ENCODE measurements at regions not wholly inside any gene's neighbourhood (a gene's known extent, or its start where the extent isn't known, plus 50 kb on each side); places are given as distances from the start of the nearest gene placed in this dataset.

GRCh38 chr16:85461022-85461813 is 151.9 kb upstream of the GSE1 start:
- no peaks in the 10 kb centered on the region for H3K9me3 ChIP-seq (ENCODE audit: low read depth)
- WGBS, 2 experiments (ENCODE audit: low coverage in 1 of 2, low lambda C conversion rate in 2 of 2, missing lambda C conversion rate in 2 of 2): 54 to 57% methylated on average over 8 to 14 of the region's 14 CpGs
- peak overlapping the region; percentile 84 for H3K4me2 ChIP-seq (ENCODE audit: unreplicated experiment)
- no peaks in the 10 kb centered on the region for H3K27me3 ChIP-seq (replicated peaks; ENCODE audit: insufficient read depth)
- peaks cover 7% of the 10 kb centered on the region; the same call in 1 of the 2 replicates for H3K79me2 ChIP-seq (ENCODE audit: insufficient read depth)
- peaks cover 31% of the 10 kb centered on the region for H3K4me1 ChIP-seq (ENCODE audit: insufficient read depth)
- no peaks in the 10 kb centered on the region for H3K9me2 ChIP-seq (ENCODE audit: insufficient read depth)
- H4K20me1 ChIP-seq (ENCODE audit: insufficient read depth): no peaks in the 10 kb centered on the region
- DNase-seq: peak; percentile 82
- H3K9ac ChIP-seq: peak overlapping the region; percentile 15; the same call in 1 of the 2 replicates
- in situ Hi-C loops (cut with MboI): no loop called here
- H3K36me3 ChIP-seq (ENCODE audit: low read depth): no peaks in the 10 kb centered on the region
- H2AFZ ChIP-seq: no peak overlapping the region
- peak overlapping the region; percentile 53; the same call in 1 of the 2 replicates for H3K4me3 ChIP-seq
- H3K27ac ChIP-seq: 0 out of 2 replicates have a peak overlapping the region, but pooled peaks have one; percentile 3
- H3F3A ChIP-seq (ENCODE audit: insufficient read depth): peaks cover 19% of the 10 kb centered on the region
- TF ChIP-seq EZH2phosphoT487 (IDR thresholded peaks at IDR 0.05; ENCODE audit: insufficient read depth, low read depth): no peak
- no peak for TF ChIP-seq EZH2 (IDR thresholded peaks at IDR 0.05; ENCODE audit: insufficient read depth, poor library complexity, severe bottlenecking)

DNA sequence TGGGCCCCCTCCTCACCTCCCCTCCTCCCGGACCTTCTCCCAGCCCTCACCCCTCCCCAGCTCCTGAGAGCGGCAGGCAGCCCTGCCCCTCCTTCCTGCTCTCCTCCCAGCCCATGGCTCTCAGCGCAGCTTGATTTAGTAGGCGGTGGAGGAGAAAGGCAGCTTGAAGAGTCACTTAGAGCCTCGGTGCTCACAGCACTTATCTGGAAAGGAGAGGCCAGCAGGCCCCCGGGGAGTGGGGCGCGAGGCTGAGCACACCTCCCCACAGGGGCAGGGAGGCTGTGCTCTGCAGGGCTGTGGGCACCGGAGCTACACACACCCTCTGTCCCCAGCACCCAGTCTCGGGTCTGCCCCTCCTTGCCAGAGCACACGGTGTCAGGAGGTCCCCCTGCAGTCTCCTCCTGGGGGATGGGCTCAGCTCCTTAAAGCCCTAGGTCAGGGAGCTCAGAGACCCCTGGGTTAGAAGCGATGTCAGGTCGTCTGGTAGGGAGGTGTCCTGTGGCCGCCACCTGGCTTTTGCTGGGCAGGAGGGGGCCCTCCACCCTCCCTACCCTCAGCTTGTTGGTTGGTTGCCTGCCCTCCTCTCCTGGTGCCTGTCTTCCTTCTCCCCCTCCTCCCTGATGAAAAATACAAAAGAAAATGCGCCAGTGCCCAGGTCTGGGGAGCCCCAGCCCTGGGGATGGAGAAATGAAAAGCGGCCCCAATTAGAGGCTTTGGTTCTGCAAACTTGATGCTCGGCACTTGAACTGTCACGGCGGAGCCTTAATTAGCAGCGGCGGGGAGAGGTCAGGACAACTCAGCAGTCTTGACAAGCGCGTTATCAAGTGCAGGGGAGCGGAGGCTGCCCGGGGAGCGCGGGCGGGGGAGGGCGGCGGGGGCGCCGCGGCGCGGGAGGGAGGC is 151.1 kb upstream of the GSE1 start:
- Histone ChIP-seq H3K9me3 (ENCODE audit: low read depth) (no peaks in the 10 kb centered on the region), H3K27me3 (replicated peaks; ENCODE audit: insufficient read depth) (no peaks in the 10 kb centered on the region), H3K79me2 (ENCODE audit: insufficient read depth) (peaks cover 10% of the 10 kb centered on the region; the same call in 1 of the 2 replicates), H3K9me2 (ENCODE audit: insufficient read depth) (no peaks in the 10 kb centered on the region), H3K4me3 (peak overlapping the region; percentile 53), H3K4me2 (ENCODE audit: unreplicated experiment) (peak overlapping the region; percentile 84), H2AFZ (no peak overlapping the region), H3K27ac (0 out of 2 replicates have a peak overlapping the region, but pooled peaks have one; percentile 3), H3F3A (ENCODE audit: insufficient read depth) (peaks cover 19% of the 10 kb centered on the region), H3K36me3 (ENCODE audit: low read depth) (no peaks in the 10 kb centered on the region), H3K9ac (peak overlapping the region; percentile 15; the same call in 1 of the 2 replicates), H4K20me1 (ENCODE audit: insufficient read depth) (no peaks in the 10 kb centered on the region), H3K4me1 (ENCODE audit: insufficient read depth) (peaks cover 33% of the 10 kb centered on the region)
- in situ Hi-C loops (cut with MboI): no loop called here
- peak; percentile 76 for DNase-seq
- 4 to 7% methylated on average over 28 to 29 of the region's 35 CpGs for WGBS, 2 experiments (ENCODE audit: low coverage in 1 of 2, low lambda C conversion rate in 2 of 2, missing lambda C conversion rate in 2 of 2)
- TF ChIP-seq EZH2phosphoT487 (IDR thresholded peaks at IDR 0.05; ENCODE audit: insufficient read depth, low read depth) (no peak), EZH2 (IDR thresholded peaks at IDR 0.05; ENCODE audit: insufficient read depth, poor library complexity, severe bottlenecking) (no peak)

DNA sequence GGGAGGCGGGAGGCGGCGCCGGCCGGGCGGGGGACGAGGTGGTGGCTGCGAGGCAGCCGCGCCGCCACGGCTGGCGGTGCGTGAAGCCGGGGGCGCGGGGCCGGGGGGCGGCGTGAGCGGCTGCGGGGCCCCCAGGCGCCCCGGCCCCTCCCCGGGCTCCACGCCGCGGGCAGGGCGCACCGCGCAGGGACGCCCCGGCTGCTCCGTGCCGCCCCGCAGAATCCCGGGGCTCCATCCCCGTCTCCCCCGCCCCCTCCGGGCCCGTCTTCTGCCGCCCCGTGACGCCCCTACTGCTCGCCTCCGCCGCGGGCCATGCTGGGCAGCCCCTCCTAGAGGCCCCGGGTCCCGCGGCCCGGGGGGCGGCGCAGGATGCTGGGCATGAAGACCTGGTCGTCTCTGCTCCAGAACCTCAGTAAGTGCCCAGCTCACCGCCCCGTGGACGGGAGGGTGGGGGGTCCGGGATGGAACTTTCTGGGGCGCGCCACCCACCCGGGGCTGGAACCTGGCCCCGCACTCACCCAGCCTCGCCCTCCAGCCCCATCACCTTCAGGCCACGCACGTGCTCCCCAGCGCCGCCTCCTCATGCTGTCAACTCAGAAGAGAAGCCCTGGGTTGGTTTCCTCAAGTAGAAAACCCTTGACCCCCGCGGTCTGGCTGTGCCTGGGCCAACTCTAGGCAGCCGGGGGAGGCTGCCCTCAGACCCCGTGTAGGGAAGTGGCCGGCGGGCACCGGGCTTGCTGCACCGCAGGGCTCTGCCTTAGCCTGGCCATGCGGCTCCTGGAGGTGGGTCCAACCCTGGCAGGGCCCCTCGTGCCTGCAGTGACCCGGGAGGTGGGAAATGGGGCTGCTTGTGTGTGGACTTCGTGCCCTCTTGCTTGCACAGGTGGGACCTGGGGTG is 150.2 kb upstream of the GSE1 start:
- in situ Hi-C loops (cut with MboI): no loop called here
- H3K79me2 ChIP-seq (ENCODE audit: insufficient read depth): peaks cover 12% of the 10 kb centered on the region; the same call in 1 of the 2 replicates
- no peak overlapping the region for H3K27ac ChIP-seq
- WGBS, 2 experiments (ENCODE audit: low coverage in 1 of 2, low lambda C conversion rate in 2 of 2, missing lambda C conversion rate in 2 of 2): 38 to 43% methylated on average over 28 to 46 of the region's 80 CpGs
- no peak overlapping the region for H3K4me2 ChIP-seq (ENCODE audit: unreplicated experiment)
- no peaks in the 10 kb centered on the region for H3K36me3 ChIP-seq (ENCODE audit: low read depth)
- no peak overlapping the region for H3K9ac ChIP-seq
- no peak overlapping the region for H2AFZ ChIP-seq
- no peaks in the 10 kb centered on the region for H3K9me2 ChIP-seq (ENCODE audit: insufficient read depth)
- no peaks in the 10 kb centered on the region for H4K20me1 ChIP-seq (ENCODE audit: insufficient read depth)
- peaks cover 33% of the 10 kb centered on the region for H3K4me1 ChIP-seq (ENCODE audit: insufficient read depth)
- H3K27me3 ChIP-seq (replicated peaks; ENCODE audit: insufficient read depth): no peaks in the 10 kb centered on the region
- no peaks in the 10 kb centered on the region for H3K9me3 ChIP-seq (ENCODE audit: low read depth)
- peaks cover 19% of the 10 kb centered on the region for H3F3A ChIP-seq (ENCODE audit: insufficient read depth)
- DNase-seq: no peak
- TF ChIP-seq EZH2phosphoT487 (IDR thresholded peaks at IDR 0.05; ENCODE audit: insufficient read depth, low read depth): no peak
- no peak for TF ChIP-seq EZH2 (IDR thresholded peaks at IDR 0.05; ENCODE audit: insufficient read depth, poor library complexity, severe bottlenecking)
- H3K4me3 ChIP-seq: peak overlapping the region; percentile 32; the same call in 1 of the 2 replicates
